Posterior cingulate gyrus (tissue), 11 donors: ENCODE measurements at regions not wholly inside any gene's neighbourhood (a gene's known extent, or its start where the extent isn't known, plus 50 kb on each side); places are given as distances from the start of the nearest gene placed in this dataset.
A peak's percentile ranks its signal among the peaks of the same experiment; 100 is the strongest.
"Not testable (repeated sequence)": the region's sequence is repeated elsewhere in the genome, so short reads cannot be mapped to it uniquely, and the experiment has no call there.

Experiments used
- DNase-seq, 10 donors: peaks; one replicate each; pipeline versions ENCODE4 v3.0.0 to v3.0.0-alpha.2; 2020 to 2021; ENCODE audit warnings: mixed read lengths in 3 of 10
- intact Hi-C: fragments of 100-400 bp; cut with DNase I; formaldehyde crosslinking; loops from one replicate; pipeline ENCODE4 v1.15.1; 2023

- intact Hi-C loops: no loop called here
- no peak for DNase-seq
Observed at GRCh38 chr1:229019663-229020271, 251.1 kb upstream of the RAB4A start.

GRCh38 chr1:229021034-229021433, 249.9 kb upstream of the RAB4A start:
- intact Hi-C loops, DNase-seq: not testable (repeated sequence)

DNA sequence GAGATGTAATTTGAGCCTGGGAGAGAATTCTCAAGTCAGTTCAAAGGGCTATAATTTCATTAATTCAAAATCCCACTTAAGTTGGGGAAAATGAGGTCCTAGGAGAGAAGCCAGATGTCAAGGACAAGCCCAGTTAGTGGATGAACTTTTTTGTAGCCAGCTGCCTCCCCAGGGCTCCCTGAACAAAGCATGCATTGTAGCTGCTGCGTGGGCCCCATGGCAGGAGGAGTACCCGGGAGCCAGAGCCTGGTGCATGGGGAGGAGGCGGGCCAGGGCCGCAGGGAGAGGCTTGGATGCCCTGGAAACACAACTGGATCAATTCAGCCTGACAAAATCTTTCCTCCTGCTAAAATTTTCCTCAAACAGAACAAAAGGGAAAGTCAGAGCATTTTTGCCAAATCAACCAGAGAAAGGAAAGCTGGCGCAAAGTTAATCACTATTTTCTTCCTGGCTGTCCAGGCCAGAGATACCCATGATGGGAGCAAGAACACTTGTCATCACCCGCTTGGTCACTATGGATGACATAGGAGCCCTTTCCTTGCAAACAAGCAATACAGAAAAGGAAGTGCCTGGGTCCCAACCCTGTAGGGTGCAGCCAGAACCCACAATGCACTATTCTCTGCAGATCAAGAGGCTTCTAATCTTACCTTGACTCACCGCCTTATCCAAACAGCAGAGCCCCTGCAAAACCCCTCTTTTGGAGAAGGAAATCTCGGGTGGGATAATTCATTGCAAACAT, 248.1 kb upstream of the RAB4A start:
- DNase-seq: peak; percentile 59 to 97 (median 78)
- intact Hi-C loops: no loop called here

DNA sequence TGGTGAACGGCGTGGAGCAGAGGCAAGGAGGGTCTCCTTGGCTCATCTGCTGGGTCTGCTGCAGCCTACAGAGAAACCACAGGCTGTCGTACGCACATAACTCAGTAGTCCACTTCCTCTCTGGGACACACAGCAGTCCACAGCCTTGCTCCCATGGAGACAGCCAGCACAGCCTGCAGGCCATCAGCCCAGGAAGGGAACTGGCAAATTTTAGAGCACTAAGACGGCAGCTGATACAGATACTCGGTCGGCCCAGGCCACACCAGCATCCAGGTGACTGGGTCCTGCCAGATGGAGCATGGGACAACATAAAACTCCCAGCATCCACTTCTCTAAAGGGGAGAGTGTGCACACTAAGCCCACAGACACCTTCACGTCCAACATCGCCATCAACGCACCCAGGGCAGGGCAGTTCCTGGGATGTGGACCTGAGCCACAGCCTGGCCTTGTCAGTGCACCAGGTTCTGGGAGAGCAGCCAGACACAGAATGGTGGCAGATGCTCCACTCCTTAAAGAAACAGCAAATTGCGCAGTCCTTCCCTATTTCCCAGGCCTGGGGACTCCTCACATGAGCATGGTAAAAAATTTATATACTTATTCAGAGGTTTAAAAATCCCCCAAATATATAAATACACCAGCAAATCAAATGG, 247.1 kb upstream of the RAB4A start:
- intact Hi-C loops: no loop called here

GRCh38 chr1:229024528-229025130, 246.3 kb upstream of the RAB4A start:
- DNase-seq: peak in 1 of 10 donors; percentile 39
- intact Hi-C loops: no loop called here

More for the DNA sequence above, 247.1 kb upstream of the RAB4A start:
- no peak for DNase-seq

DNA sequence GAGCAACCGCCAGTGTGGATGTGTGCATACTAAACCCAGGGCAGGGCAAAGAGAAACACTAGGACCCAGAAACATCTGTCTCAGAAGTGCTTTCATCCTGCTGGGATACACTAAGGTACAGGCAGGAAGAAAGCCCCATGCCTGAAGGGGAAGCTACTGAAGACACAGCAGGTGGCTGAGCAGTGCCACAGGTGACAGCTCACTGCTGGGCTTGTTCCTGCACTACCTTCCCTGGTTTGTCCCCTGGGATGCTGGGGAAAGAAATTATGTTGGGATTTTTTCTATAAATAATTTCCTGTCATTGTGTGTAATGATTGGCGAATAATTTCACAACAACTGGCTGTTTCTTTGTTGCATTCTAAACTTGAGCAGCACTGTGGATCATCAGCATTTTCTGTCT, 245.3 kb upstream of the RAB4A start:
- intact Hi-C loops: no loop called here
- no peak for DNase-seq

GRCh38 chr1:229027158-229027557, 243.8 kb upstream of the RAB4A start:
- intact Hi-C loops: no loop called here
- DNase-seq: no peak

DNA sequence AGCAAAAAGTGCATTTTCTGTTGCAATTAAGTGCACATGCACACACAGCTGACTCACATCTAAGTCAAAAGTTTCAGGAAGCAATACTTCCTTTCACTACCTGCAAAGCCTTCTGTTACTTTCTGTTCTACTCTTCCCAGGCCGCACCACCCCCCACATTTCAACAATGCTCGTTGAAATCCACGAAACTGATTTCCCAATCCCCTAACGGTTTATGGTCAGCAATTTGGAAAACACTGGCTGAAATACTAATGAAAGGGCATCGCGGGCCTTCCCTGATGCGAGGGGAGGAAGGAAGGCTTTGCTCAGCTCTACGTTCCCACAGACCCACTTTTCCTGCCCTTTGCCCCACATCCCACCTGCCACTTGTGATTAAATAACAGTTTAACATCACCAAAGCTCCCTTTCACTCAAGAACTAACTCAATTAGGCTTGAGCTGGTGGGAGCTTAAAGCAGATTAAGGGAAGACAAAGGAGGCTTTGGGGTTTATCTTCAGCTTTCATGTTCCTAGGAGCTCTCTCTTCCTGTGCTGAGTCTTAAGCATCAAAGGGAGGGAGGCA, 243.2 kb upstream of the RAB4A start:
- no peak for DNase-seq
- intact Hi-C loops: no loop called here

GRCh38 chr1:229028544-229028943, 242.4 kb upstream of the RAB4A start:
- DNase-seq: no peak
- intact Hi-C loops: no loop called here

DNA sequence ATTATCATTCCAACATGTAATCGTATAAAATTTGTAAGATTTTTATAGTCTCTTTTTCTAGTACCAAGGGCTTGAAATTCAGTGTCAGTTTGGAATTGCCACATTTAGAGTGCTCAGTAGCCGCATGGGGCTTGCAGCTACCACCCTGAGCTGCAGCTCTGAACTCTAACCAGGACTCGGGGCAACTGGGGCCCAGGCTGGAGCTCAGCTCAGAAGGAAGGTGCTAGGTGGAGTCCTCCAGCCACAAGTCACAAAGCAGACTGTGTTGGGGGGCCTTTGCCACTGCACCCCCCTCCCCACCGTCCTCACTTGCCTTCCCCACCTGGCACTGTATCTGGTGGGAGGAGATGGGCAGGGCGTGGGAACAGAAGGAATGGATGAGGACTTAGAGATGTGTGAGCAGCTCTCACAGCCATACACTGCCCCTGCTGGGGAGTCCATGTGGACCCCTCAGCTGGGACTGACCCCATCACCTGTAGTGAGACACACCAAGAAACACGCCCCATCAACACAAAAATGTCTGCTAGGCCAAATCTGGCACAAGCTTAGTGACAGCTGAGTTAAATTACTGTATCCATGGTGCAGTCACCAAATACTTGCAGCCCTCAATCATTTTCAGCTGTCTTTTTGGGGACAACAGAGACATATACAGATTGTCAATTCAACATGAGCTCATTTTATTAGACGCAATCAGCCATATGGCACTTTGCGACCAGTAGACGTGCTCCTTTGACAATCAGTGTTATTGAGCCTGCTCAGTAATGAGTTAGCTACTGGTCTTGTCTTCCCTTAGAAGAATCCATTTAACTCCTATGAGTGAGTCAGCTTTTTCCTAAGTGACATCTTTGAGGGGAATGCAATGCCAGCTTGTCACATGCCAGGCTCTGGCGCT, 241.7 kb upstream of the RAB4A start:
- DNase-seq: no peak
- intact Hi-C loops: no loop called here

- DNase-seq: no peak
- intact Hi-C loops: no loop called here
Observed at GRCh38 chr1:229029879-229030235, 241.1 kb upstream of the RAB4A start.

GRCh38 chr1:229030630-229031029, 240.3 kb upstream of the RAB4A start:
- intact Hi-C loops: no loop called here
- no peak for DNase-seq

DNA sequence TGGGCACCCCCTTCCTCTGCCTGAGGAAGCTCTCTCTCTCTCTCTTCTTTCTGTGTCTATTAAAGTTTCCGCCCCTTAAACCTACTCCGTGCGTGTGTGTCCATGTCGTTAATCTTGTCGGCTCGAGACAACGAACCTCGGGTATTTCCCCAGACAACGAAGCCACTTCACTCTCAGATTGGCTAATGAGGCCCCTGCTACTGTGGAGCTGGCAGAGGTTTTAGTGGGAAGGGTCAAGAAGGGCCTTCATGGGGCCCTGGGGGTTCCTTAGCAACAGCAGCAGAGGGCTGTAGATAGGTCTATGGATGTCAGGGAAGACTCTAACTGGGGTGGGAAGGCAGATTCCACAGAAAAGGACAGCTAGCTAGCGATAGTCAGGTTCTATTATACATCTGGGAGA, 239.8 kb upstream of the RAB4A start:
- DNase-seq: no peak
- intact Hi-C loops: no loop called here

DNA sequence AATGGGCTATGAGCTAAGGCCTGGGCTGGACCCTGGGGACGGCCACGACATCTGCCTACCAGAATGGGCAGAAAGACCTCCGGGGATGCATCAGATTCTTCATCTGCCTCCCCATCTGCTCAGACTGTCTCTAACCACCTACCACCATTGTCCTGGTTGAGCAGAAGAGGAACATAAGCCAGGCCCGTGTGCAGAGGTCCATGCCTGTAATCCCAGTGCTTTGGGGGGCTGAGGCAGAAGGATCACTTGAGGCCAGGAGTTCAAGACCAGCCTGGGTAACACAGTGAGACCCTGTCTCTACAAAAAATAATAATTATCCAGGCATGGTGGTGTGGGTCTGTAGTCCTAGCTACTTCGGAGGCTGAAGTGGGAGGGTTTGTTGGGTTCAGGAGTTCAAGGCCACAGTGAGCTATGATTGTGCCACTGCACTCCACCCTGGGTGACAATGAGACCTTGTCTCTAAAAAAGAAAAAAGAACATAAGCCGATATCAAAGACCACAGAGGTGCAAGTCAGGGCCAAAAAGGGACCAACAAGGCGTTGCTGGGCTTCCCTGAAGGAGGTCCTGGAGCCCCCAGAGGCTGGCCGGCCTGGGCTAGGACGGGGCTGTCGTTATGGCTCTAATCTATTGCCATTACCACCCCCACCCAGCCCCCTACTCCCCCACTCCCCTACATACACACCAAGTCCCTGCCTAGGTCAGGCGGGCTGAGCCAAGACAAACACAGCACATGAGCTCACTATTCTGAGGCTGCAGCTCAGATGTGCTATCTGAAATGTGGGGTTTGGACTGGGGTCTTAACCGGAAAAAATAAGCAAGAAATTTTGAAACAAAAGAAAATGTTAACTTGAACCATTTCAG, 239.2 kb upstream of the RAB4A start:
- DNase-seq: no peak

GRCh38 chr1:229032375-229032774, 238.5 kb upstream of the RAB4A start:
- intact Hi-C loops: no loop called here
- DNase-seq: no peak

More for the DNA sequence above, 239.2 kb upstream of the RAB4A start:
- intact Hi-C loops: no loop called here

GRCh38 chr1:229033480-229033879, 237.4 kb upstream of the RAB4A start:
- intact Hi-C loops: no loop called here
- no peak for DNase-seq

DNA sequence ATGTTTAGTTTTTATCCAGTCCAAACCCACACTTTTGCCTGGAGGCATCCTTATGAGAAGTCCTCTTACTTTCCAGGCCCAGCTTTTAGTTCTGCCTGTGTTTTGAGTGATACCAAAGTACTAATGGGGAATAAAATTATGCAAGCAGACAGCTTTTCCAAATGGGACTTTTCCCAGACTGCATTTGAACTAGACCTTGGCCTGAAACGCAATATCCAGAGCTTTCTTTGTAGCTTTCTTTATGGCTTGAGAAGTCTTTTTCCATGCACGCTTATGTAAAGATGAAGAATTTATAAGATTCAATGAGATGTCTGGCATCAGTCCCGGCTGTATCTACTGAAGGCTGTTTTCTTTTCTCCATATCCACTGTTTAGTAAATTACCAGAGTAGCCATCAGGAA, 236.6 kb upstream of the RAB4A start:
- DNase-seq: no peak
- intact Hi-C loops: no loop called here

- intact Hi-C loops: no loop called here
- no peak for DNase-seq
Observed at GRCh38 chr1:229035054-229035747, 235.7 kb upstream of the RAB4A start.

DNA sequence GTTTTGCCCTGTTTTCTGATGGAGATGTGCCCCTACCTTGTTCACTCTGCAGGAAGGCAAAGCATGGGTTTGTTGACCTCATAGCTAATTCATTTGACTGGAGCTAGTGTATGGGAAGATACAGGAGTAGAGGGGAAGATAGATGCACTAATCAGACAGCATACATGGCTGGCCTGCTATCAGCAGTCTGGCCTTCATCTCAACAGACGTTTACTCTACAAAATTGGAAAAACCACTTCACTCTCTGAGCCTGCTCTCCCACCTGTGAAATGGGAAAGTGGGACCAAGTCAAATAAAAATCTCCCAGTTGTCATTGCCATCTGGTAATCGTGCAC, 235.2 kb upstream of the RAB4A start:
- intact Hi-C loops: no loop called here
- no peak for DNase-seq
